ENCODE measurements at regions not wholly inside any gene's neighbourhood (a gene's known extent, or its start where the extent isn't known, plus 50 kb on each side); places are given as distances from the start of the nearest gene placed in this dataset.

DNA sequence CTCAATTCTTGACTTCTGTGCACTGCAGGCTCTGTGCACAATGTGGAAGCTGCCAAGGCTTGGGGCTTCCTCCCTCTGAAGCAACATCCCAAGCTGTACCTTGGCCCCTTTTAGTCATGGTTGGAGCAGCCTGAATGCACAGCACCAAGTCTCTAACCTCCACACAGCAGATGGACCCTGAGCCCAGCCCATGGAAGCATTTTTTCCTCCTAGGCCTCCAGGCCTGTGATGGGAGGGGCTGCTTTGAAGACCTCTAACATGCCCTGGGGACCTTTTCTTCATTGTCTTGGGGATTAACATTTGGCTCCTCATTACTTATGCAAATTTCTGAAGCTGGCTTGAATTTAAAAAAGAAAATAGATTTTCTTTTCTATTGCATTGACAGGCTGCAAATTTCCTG is 385.8 kb downstream of the LRRC70 start:
- TF ChIP-seq CREB1 (IDR thresholded peaks at IDR 0.05) (no peak), CREB1 (CRISPR knock-in tag; IDR thresholded peaks at IDR 0.05) (no peak), CEBPB (tag; IDR thresholded peaks at IDR 0.05) (no peak), MXI1 (IDR thresholded peaks at IDR 0.05; ENCODE audit: low read depth, low read length) (no peak), BACH1 (tag; IDR thresholded peaks at IDR 0.05) (no peak), MTA2 (IDR thresholded peaks at IDR 0.05; ENCODE audit: low read depth) (no peak), MEF2D (tag; conservative IDR thresholded peaks at IDR 0.05; ENCODE audit: low read depth) (no peak), POLR2AphosphoS2 (IDR thresholded peaks at IDR 0.05; ENCODE audit: low read length) (no peak), ZNF316 (IDR thresholded peaks at IDR 0.05) (no peak), ZC3H11A (IDR thresholded peaks at IDR 0.05; ENCODE audit: low read depth, low read length) (no peak), ELF1 (tag; IDR thresholded peaks at IDR 0.05) (no peak)
- TF ChIP-seq, protein P1, sequence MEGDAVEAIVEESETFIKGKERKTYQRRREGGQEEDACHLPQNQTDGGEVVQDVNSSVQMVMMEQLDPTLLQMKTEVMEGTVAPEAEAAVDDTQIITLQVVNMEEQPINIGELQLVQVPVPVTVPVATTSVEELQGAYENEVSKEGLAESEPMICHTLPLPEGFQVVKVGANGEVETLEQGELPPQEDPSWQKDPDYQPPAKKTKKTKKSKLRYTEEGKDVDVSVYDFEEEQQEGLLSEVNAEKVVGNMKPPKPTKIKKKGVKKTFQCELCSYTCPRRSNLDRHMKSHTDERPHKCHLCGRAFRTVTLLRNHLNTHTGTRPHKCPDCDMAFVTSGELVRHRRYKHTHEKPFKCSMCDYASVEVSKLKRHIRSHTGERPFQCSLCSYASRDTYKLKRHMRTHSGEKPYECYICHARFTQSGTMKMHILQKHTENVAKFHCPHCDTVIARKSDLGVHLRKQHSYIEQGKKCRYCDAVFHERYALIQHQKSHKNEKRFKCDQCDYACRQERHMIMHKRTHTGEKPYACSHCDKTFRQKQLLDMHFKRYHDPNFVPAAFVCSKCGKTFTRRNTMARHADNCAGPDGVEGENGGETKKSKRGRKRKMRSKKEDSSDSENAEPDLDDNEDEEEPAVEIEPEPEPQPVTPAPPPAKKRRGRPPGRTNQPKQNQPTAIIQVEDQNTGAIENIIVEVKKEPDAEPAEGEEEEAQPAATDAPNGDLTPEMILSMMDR (IDR thresholded peaks at IDR 0.05 in 2 of 3, conservative IDR thresholded peaks at IDR 0.05 in 1 of 3; ENCODE audit: insufficient read depth in 2 of 3, low read depth in 1 of 3, low read length in 3 of 3) = no peak
- TF ChIP-seq, protein P2, sequence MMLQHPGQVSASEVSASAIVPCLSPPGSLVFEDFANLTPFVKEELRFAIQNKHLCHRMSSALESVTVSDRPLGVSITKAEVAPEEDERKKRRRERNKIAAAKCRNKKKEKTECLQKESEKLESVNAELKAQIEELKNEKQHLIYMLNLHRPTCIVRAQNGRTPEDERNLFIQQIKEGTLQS (IDR thresholded peaks at IDR 0.05) = no peak
- TF ChIP-seq, protein P2 (CRISPR knock-in tag; conservative IDR thresholded peaks at IDR 0.05) = no peak

Measured in K562 (cell line).